ENCODE measurements at regions not wholly inside any gene's neighbourhood (a gene's known extent, or its start where the extent isn't known, plus 50 kb on each side); places are given as distances from the start of the nearest gene placed in this dataset.
A peak's percentile ranks its signal among the peaks of the same experiment; 100 is the strongest.
"Not testable (repeated sequence)": the region's sequence is repeated elsewhere in the genome, so short reads cannot be mapped to it uniquely, and the experiment has no call there.

GRCh38 chr12:77238335-77238734 lies 173.0 kb upstream of the E2F7 start:
- Histone ChIP-seq H3K27me3 (no peaks in the 10 kb centered on the region), H3K36me3 (no peaks in the 10 kb centered on the region), H3K4me3 (no peak overlapping the region), H3K9me3 (replicated peaks) (no peaks in the 10 kb centered on the region), H3K4me1 (no peaks in the 10 kb centered on the region), H3K27ac (no peak overlapping the region)
- DNase-seq, result no peak

- no peaks in the 10 kb centered on the region for H3K9me3 ChIP-seq (replicated peaks)
- DNase-seq, result no peak
- H3K36me3 ChIP-seq, result no peaks in the 10 kb centered on the region
- H3K27ac ChIP-seq, result no peak overlapping the region
- H3K27me3 ChIP-seq, result no peaks in the 10 kb centered on the region
- H3K4me1 ChIP-seq, result no peaks in the 10 kb centered on the region
- no peak overlapping the region for H3K4me3 ChIP-seq
Observed at GRCh38 chr12:77237896-77238295, 172.5 kb upstream of the E2F7 start.

- H3K4me1 ChIP-seq, result no peaks in the 10 kb centered on the region
- no peak for DNase-seq
- H3K9me3 ChIP-seq (replicated peaks), result no peaks in the 10 kb centered on the region
- H3K27ac ChIP-seq, result no peak overlapping the region
- H3K27me3 ChIP-seq, result no peaks in the 10 kb centered on the region
- no peak overlapping the region for H3K4me3 ChIP-seq
- no peaks in the 10 kb centered on the region for H3K36me3 ChIP-seq
Observed at GRCh38 chr12:77236066-77236465, 170.7 kb upstream of the E2F7 start.

- no peaks in the 10 kb centered on the region for H3K4me1 ChIP-seq
- no peaks in the 10 kb centered on the region for H3K9me3 ChIP-seq (replicated peaks)
- H3K27me3 ChIP-seq, result no peaks in the 10 kb centered on the region
- no peak overlapping the region for H3K4me3 ChIP-seq
- H3K27ac ChIP-seq, result no peak overlapping the region
- no peaks in the 10 kb centered on the region for H3K36me3 ChIP-seq
- DNase-seq, result no peak
Observed at GRCh38 chr12:77232045-77232444, 166.7 kb upstream of the E2F7 start.

- Histone ChIP-seq H3K27me3 (no peaks in the 10 kb centered on the region), H3K4me3 (no peak overlapping the region), H3K36me3 (no peaks in the 10 kb centered on the region), H3K27ac (no peak overlapping the region), H3K9me3 (replicated peaks) (no peaks in the 10 kb centered on the region), H3K4me1 (no peaks in the 10 kb centered on the region)
- DNase-seq, result no peak
Observed at GRCh38 chr12:77231501-77231918, 166.1 kb upstream of the E2F7 start.

GRCh38 chr12:77229640-77230442 lies 164.5 kb upstream of the E2F7 start:
- DNase-seq, result peak in 1 of 2 experiments; percentile 2
- Histone ChIP-seq H3K9me3 (replicated peaks) (no peaks in the 10 kb centered on the region), H3K4me3 (no peak overlapping the region), H3K27ac (no peak overlapping the region), H3K36me3 (no peaks in the 10 kb centered on the region), H3K4me1 (no peaks in the 10 kb centered on the region), H3K27me3 (no peaks in the 10 kb centered on the region)

GRCh38 chr12:77228376-77228775 lies 163.0 kb upstream of the E2F7 start:
- H3K4me1 ChIP-seq, result no peaks in the 10 kb centered on the region
- no peak for DNase-seq

GRCh38 chr12:77226368-77226767 lies 161.0 kb upstream of the E2F7 start:
- DNase-seq, result no peak
- H3K36me3 ChIP-seq, result no peaks in the 10 kb centered on the region
- H3K27ac ChIP-seq, result no peak overlapping the region
- no peaks in the 10 kb centered on the region for H3K9me3 ChIP-seq (replicated peaks)
- H3K4me1 ChIP-seq, result no peaks in the 10 kb centered on the region
- no peak overlapping the region for H3K4me3 ChIP-seq
- no peaks in the 10 kb centered on the region for H3K27me3 ChIP-seq

More at GRCh38 chr12:77228376-77228775, 163.0 kb upstream of the E2F7 start:
- Histone ChIP-seq H3K27me3 (no peaks in the 10 kb centered on the region), H3K4me3 (no peak overlapping the region), H3K27ac (no peak overlapping the region), H3K36me3 (no peaks in the 10 kb centered on the region), H3K9me3 (replicated peaks) (no peaks in the 10 kb centered on the region)

GRCh38 chr12:77225373-77225772 lies 160.0 kb upstream of the E2F7 start:
- no peak for DNase-seq
- Histone ChIP-seq H3K4me3 (no peak overlapping the region), H3K4me1 (no peaks in the 10 kb centered on the region), H3K27me3 (no peaks in the 10 kb centered on the region), H3K36me3 (no peaks in the 10 kb centered on the region), H3K27ac (no peak overlapping the region), H3K9me3 (replicated peaks) (no peaks in the 10 kb centered on the region)

GRCh38 chr12:77224346-77224745 lies 159.0 kb upstream of the E2F7 start:
- no peaks in the 10 kb centered on the region for H3K9me3 ChIP-seq (replicated peaks)
- no peaks in the 10 kb centered on the region for H3K4me1 ChIP-seq
- no peak for DNase-seq

GRCh38 chr12:77222336-77222735 lies 157.0 kb upstream of the E2F7 start:
- H3K4me1 ChIP-seq, result no peaks in the 10 kb centered on the region
- H3K4me3 ChIP-seq, result no peak overlapping the region
- no peaks in the 10 kb centered on the region for H3K27me3 ChIP-seq
- no peak for DNase-seq
- no peaks in the 10 kb centered on the region for H3K9me3 ChIP-seq (replicated peaks)
- H3K27ac ChIP-seq, result no peak overlapping the region
- no peaks in the 10 kb centered on the region for H3K36me3 ChIP-seq

More at GRCh38 chr12:77224346-77224745, 159.0 kb upstream of the E2F7 start:
- Histone ChIP-seq H3K36me3 (no peaks in the 10 kb centered on the region), H3K27ac (no peak overlapping the region), H3K27me3 (no peaks in the 10 kb centered on the region), H3K4me3 (no peak overlapping the region)

GRCh38 chr12:77220586-77220985 lies 155.2 kb upstream of the E2F7 start:
- no peak overlapping the region for H3K27ac ChIP-seq
- no peaks in the 10 kb centered on the region for H3K36me3 ChIP-seq
- no peak overlapping the region for H3K4me3 ChIP-seq
- H3K27me3 ChIP-seq, result no peaks in the 10 kb centered on the region
- DNase-seq, result no peak
- no peaks in the 10 kb centered on the region for H3K4me1 ChIP-seq
- H3K9me3 ChIP-seq (replicated peaks), result no peaks in the 10 kb centered on the region

- Histone ChIP-seq H3K27ac (no peak overlapping the region), H3K4me1 (no peaks in the 10 kb centered on the region), H3K9me3 (replicated peaks) (no peaks in the 10 kb centered on the region), H3K27me3 (no peaks in the 10 kb centered on the region), H3K36me3 (no peaks in the 10 kb centered on the region), H3K4me3 (no peak overlapping the region)
- no peak for DNase-seq
Observed at GRCh38 chr12:77218278-77218677, 152.9 kb upstream of the E2F7 start.

- H3K4me3 ChIP-seq; H3K4me1 ChIP-seq; H3K27me3 ChIP-seq; H3K36me3 ChIP-seq; DNase-seq; H3K9me3 ChIP-seq (replicated peaks); H3K27ac ChIP-seq: not testable (repeated sequence)
Observed at GRCh38 chr12:77216136-77216535, 150.8 kb upstream of the E2F7 start.

GRCh38 chr12:77214136-77214535 lies 148.8 kb upstream of the E2F7 start:
- H3K4me1 ChIP-seq, result no peaks in the 10 kb centered on the region
- H3K36me3 ChIP-seq, result no peaks in the 10 kb centered on the region
- no peaks in the 10 kb centered on the region for H3K27me3 ChIP-seq
- no peak overlapping the region for H3K4me3 ChIP-seq
- no peaks in the 10 kb centered on the region for H3K9me3 ChIP-seq (replicated peaks)
- H3K27ac ChIP-seq, result no peak overlapping the region
- DNase-seq, result no peak

- Histone ChIP-seq H3K4me1 (no peaks in the 10 kb centered on the region), H3K36me3 (no peaks in the 10 kb centered on the region), H3K9me3 (replicated peaks) (no peaks in the 10 kb centered on the region), H3K27me3 (no peaks in the 10 kb centered on the region), H3K27ac (no peak overlapping the region), H3K4me3 (no peak overlapping the region)
- no peak for DNase-seq
Observed at GRCh38 chr12:77213319-77213718, 147.9 kb upstream of the E2F7 start.

All from SJCRH30 (cell line).